Upper lobe of left lung (tissue), 4 donors: ENCODE measurements at regions not wholly inside any gene's neighbourhood (a gene's known extent, or its start where the extent isn't known, plus 50 kb on each side); places are given as distances from the start of the nearest gene placed in this dataset.
"Not testable (repeated sequence)": the region's sequence is repeated elsewhere in the genome, so short reads cannot be mapped to it uniquely, and the experiment has no call there.

Source experiments
- POLR2A ChIP-seq, 4 donors: fragments of 450-650 bp; IDR thresholded peaks; one replicate each; pipeline ENCODE4 v1.5.1; 2016 to 2017; ENCODE audit warnings: antibody characterized with exemption in 4 of 4, mild to moderate bottlenecking in 2 of 4
- POLR2AphosphoS5 ChIP-seq, 2 donors: sonication (generic); formaldehyde crosslinking; IDR thresholded peaks; one replicate each; pipeline ENCODE4 v1.5.1; 2017; ENCODE audit warnings: antibody characterized with exemption in 2 of 2

DNA sequence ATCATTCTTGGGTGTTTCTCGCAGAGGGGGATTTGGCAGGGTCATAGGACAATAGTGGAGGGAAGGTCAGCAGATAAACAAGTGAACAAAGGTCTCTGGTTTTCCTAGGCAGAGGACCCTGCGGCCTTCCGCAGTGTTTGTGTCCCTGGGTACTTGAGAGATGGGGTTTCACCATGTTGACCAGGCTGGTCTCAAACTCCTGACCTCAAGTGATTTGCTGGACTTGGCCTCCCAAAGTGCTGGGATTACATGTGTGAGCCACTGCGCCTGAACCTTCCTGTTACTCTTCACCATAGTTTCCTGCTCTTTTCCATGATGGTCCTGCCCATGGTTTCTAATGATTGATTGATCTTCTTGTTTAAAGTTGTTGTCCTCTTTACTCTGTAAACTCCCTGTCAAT is 207.9 kb downstream of the BCAS1 start:
- TF ChIP-seq POLR2A, POLR2AphosphoS5 (IDR thresholded peaks at IDR 0.05): not testable (repeated sequence)
